Lung (tissue), 11 donors: ENCODE measurements at regions not wholly inside any gene's neighbourhood (a gene's known extent, or its start where the extent isn't known, plus 50 kb on each side); places are given as distances from the start of the nearest gene placed in this dataset.
A peak's percentile ranks its signal among the peaks of the same experiment; 100 is the strongest.

Experiments used
- ATAC-seq: fragments of 200-7000 bp; cut with Tn5 transposase; one replicate; pipeline ENCODE4 v1.9.1; 2020; ENCODE audit warnings: moderate number of reproducible peaks; ENCODE audit not compliant: insufficient read depth, low FRiP score
- DNase-seq, 3 donors: peaks; one replicate each; pipeline ENCODE4 v3.0.0-alpha.2; 2013 to 2017
- H3K27ac ChIP-seq, 2 donors: one replicate each; pipeline ENCODE4 v1.5.1; 2013; ENCODE audit warnings: mild to moderate bottlenecking in 2 of 2, moderate library complexity in 2 of 2, control low read depth in 1 of 2, inconsistent platforms in 1 of 2, low read depth in 1 of 2, low read length in 1 of 2
- H3K27me3 ChIP-seq, 3 donors: one replicate each; pipeline ENCODE4 v1.5.1; 2013; ENCODE audit warnings: low read length in 2 of 3; ENCODE audit not compliant: control insufficient read depth in 3 of 3, insufficient read depth in 3 of 3
- H3K36me3 ChIP-seq, 4 donors: one replicate each; pipeline ENCODE4 v1.5.1; 2013; ENCODE audit warnings: low read length in 4 of 4, mild to moderate bottlenecking in 1 of 4, moderate library complexity in 1 of 4; ENCODE audit not compliant: control insufficient read depth in 4 of 4, insufficient read depth in 4 of 4
- H3K4me1 ChIP-seq, 5 donors: one replicate each; pipeline ENCODE4 v1.5.1; 2013; ENCODE audit warnings: low read length in 5 of 5, mild to moderate bottlenecking in 2 of 5, moderate library complexity in 1 of 5; ENCODE audit not compliant: control insufficient read depth in 5 of 5, insufficient read depth in 5 of 5
- H3K4me3 ChIP-seq: one replicate; pipeline ENCODE4 v1.5.1; 2013; ENCODE audit warnings: mild to moderate bottlenecking, control low read depth, moderate library complexity
- H3K9ac ChIP-seq, 2 donors: one replicate each; pipeline ENCODE4 v1.5.1; 2013; ENCODE audit warnings: low read length in 2 of 2, control low read depth in 1 of 2; ENCODE audit not compliant: insufficient read depth in 1 of 2
- H3K9me3 ChIP-seq, 4 donors: one replicate each; pipeline ENCODE4 v1.5.1; 2013; ENCODE audit warnings: low read length in 3 of 4, mild to moderate bottlenecking in 1 of 4, moderate library complexity in 1 of 4; ENCODE audit not compliant: control insufficient read depth in 4 of 4, insufficient read depth in 3 of 4
- WGBS, 2 donors: extraction: QIAGEN DNeasy Blood & Tissue Kit; methylation state at CpG; one replicate each; pipeline ENCODE4 v1.1.7; 2013; 5-methylcytosine and 5-hydroxymethylcytosine counted together
- TF ChIP-seq, protein P1 (sequence below): IDR thresholded peaks from 2 replicates; pipeline ENCODE4 v1.5.1; 2012; ENCODE audit warnings: mild to moderate bottlenecking; ENCODE audit errors: control extremely low read depth, extremely low read depth
- donor health status: control.
- donor health status: control.
- donor health status: Bipolar disorder and iron deficiency.
- donor health status: healthy.
- donor health status: DM: yes; HTN: yes; CAD: no.

- no peak overlapping the region for H3K4me3 ChIP-seq
- no peaks in the 10 kb centered on the region for H3K27me3 ChIP-seq
- ATAC-seq: no peak
- peaks cover 1 to 40% (median 17%) of the 10 kb centered on the region in 5 donors for H3K4me1 ChIP-seq
- no peaks in the 10 kb centered on the region for H3K36me3 ChIP-seq
- DNase-seq: peak in 2 of 3 donors; percentile 18 to 32
- TF ChIP-seq, protein P1, sequence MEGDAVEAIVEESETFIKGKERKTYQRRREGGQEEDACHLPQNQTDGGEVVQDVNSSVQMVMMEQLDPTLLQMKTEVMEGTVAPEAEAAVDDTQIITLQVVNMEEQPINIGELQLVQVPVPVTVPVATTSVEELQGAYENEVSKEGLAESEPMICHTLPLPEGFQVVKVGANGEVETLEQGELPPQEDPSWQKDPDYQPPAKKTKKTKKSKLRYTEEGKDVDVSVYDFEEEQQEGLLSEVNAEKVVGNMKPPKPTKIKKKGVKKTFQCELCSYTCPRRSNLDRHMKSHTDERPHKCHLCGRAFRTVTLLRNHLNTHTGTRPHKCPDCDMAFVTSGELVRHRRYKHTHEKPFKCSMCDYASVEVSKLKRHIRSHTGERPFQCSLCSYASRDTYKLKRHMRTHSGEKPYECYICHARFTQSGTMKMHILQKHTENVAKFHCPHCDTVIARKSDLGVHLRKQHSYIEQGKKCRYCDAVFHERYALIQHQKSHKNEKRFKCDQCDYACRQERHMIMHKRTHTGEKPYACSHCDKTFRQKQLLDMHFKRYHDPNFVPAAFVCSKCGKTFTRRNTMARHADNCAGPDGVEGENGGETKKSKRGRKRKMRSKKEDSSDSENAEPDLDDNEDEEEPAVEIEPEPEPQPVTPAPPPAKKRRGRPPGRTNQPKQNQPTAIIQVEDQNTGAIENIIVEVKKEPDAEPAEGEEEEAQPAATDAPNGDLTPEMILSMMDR: no peak
- H3K27ac ChIP-seq: no peak overlapping the region
- no peak overlapping the region for H3K9ac ChIP-seq
- 71 to 86% methylated on average over 3 of the region's 3 CpGs for WGBS, 2 donors
- no peaks in the 10 kb centered on the region for H3K9me3 ChIP-seq
Observed at GRCh38 chr5:143890487-143890886, 78.5 kb downstream of the HMHB1 start.

GRCh38 chr5:143892271-143892670 lies 80.3 kb downstream of the HMHB1 start:
- WGBS, 2 donors: 79 to 80% methylated on average over 1 of the region's 1 CpG
- H3K4me1 ChIP-seq: peaks cover under 1 to 22% (median 11%) of the 10 kb centered on the region in 5 donors

GRCh38 chr5:143892908-143893307 lies 80.9 kb downstream of the HMHB1 start:
- peaks cover 0 to 16% (median 7%) of the 10 kb centered on the region in 5 donors for H3K4me1 ChIP-seq
- no peaks in the 10 kb centered on the region for H3K9me3 ChIP-seq
- no peaks in the 10 kb centered on the region for H3K27me3 ChIP-seq
- H3K9ac ChIP-seq: no peak overlapping the region
- no peak overlapping the region for H3K27ac ChIP-seq
- DNase-seq: no peak
- WGBS, 2 donors: 88 to 89% methylated on average over 2 of the region's 2 CpGs
- no peaks in the 10 kb centered on the region for H3K36me3 ChIP-seq
- no peak overlapping the region for H3K4me3 ChIP-seq
- ATAC-seq: no peak
- TF ChIP-seq, protein P1: no peak

More at GRCh38 chr5:143892271-143892670, 80.3 kb downstream of the HMHB1 start:
- Histone ChIP-seq H3K27ac (no peak overlapping the region), H3K27me3 (no peaks in the 10 kb centered on the region), H3K9me3 (no peaks in the 10 kb centered on the region), H3K9ac (no peak overlapping the region), H3K36me3 (no peaks in the 10 kb centered on the region), H3K4me3 (no peak overlapping the region)
- TF ChIP-seq, protein P1: no peak
- ATAC-seq (no peak), DNase-seq (no peak)

DNA sequence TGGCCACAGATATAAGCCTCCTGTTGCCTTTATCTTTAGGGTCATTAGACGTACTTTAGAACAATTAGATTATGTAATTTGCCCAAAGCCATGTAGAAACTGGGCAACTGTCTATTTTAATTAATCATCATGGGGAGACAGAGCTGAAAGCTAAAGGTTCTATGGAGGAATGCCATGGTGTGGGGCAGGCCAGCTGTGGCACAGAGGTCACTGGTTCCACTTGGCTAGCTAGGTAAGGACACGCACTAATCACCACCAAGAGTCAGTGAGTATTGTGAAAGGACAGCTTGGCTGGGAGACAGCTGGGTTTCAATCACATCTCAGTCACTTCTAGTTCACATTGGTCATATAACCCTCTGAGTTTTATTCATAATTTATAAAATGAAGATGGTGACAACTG lies 81.7 kb downstream of the HMHB1 start:
- 90 to 95% methylated on average over 2 of the region's 2 CpGs for WGBS, 2 donors
- Histone ChIP-seq H3K27ac (no peak overlapping the region), H3K4me1 (peaks cover 0 to 20% (median 4%) of the 10 kb centered on the region in 5 donors), H3K4me3 (no peak overlapping the region), H3K9me3 (no peaks in the 10 kb centered on the region), H3K9ac (no peak overlapping the region), H3K36me3 (no peaks in the 10 kb centered on the region), H3K27me3 (no peaks in the 10 kb centered on the region)
- DNase-seq (no peak), ATAC-seq (no peak)
- TF ChIP-seq, protein P1: no peak
